ENCODE measurements at regions not wholly inside any gene's neighbourhood (a gene's known extent, or its start where the extent isn't known, plus 50 kb on each side); places are given as distances from the start of the nearest gene placed in this dataset.

DNA sequence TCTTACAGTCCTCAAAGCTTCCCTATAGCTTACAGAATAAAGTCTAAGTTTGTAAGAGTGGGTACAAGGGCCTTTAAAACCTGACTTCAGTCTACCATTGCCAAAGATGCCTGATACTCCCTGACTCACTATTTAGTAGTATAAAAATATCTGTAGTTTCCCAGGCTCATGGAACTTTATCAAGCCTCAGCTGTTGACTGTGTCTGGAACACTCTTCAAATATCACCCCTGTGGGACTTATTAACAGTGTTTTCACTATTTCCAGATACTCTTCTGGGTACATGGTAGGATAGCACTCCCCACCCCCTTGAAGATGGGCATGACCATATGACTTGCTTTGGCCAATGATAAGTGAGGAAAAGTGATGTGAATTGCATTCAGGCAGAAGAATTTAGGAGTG is 105.3 kb upstream of the TENT5A start:
- TF ChIP-seq, protein P1, sequence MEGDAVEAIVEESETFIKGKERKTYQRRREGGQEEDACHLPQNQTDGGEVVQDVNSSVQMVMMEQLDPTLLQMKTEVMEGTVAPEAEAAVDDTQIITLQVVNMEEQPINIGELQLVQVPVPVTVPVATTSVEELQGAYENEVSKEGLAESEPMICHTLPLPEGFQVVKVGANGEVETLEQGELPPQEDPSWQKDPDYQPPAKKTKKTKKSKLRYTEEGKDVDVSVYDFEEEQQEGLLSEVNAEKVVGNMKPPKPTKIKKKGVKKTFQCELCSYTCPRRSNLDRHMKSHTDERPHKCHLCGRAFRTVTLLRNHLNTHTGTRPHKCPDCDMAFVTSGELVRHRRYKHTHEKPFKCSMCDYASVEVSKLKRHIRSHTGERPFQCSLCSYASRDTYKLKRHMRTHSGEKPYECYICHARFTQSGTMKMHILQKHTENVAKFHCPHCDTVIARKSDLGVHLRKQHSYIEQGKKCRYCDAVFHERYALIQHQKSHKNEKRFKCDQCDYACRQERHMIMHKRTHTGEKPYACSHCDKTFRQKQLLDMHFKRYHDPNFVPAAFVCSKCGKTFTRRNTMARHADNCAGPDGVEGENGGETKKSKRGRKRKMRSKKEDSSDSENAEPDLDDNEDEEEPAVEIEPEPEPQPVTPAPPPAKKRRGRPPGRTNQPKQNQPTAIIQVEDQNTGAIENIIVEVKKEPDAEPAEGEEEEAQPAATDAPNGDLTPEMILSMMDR (IDR thresholded peaks at IDR 0.05): no peak
- TF ChIP-seq POLR2A (IDR thresholded peaks at IDR 0.05) (no peak), EP300 (IDR thresholded peaks at IDR 0.05) (no peak)
